ENCODE measurements at regions not wholly inside any gene's neighbourhood (a gene's known extent, or its start where the extent isn't known, plus 50 kb on each side); places are given as distances from the start of the nearest gene placed in this dataset.

DNA sequence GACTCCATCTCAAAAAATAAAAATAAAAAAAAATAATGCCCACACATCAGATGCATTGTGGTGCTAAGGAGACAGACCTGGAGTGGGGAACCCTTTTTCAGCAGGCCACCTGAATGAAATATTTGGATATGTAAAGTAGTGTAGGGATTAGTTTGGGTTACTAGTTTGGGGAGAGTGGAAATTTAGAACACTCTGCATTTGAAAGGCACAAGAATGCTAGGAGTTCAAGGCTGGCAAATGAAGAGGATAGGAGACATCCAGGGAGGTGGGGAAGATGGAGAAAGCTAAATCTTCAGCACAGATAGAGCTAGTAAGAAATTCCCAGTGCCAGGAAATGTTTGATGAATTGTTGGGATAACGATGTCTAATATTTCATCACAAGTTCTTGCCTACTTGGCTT is 298.3 kb upstream of the ERCC4 start:
- H3K4me3 ChIP-seq (replicated peaks in 1 of 3; ENCODE audit: insufficient read depth in 1 of 3, low read depth in 2 of 3, low read length in 3 of 3) = no peak overlapping the region
- H3K27ac ChIP-seq (ENCODE audit: extremely low read length, insufficient read depth, low read length) = no peak overlapping the region
- no peak overlapping the region for H2AFZ ChIP-seq (ENCODE audit: low read length)
- FAIRE-seq = no peak
- intact Hi-C loops (cut with micrococcal nuclease; ENCODE audit: unreplicated experiment) = no loop called here
- CTCF ChIA-PET (ENCODE audit: low intra/inter-chr PET ratio, low total read pairs) = no interaction called here
- POLR2A ChIA-PET = no interaction called here
- peaks cover 0 to 2% of the 10 kb centered on the region in 2 experiments; a peak in 1 of 5 replicates for H3K27me3 ChIP-seq (ENCODE audit: control insufficient read depth in 1 of 2, insufficient read depth in 2 of 2, low read length in 2 of 2)
- no peaks in the 10 kb centered on the region for H3K9me3 ChIP-seq (ENCODE audit: low read length)
- no peaks in the 10 kb centered on the region for H3K79me2 ChIP-seq (ENCODE audit: insufficient read depth, low read length)
- BruUV-seq (replicated peaks) = no TSS peak
- in situ Hi-C loops (cut with HindIII; ENCODE audit: extremely low pct_ligation_motif_present, low pct_unique_long_range_greater_than_20kb) = no loop called here
- no peaks in the 10 kb centered on the region for H4K20me1 ChIP-seq (ENCODE audit: insufficient read depth, low read length)
- TF ChIP-seq ATAD3A (CRISPR knock-in tag; IDR thresholded peaks at IDR 0.05) = no peak
- TF ChIP-seq HNRNPH1 (optimal IDR thresholded peaks at IDR 0.05; ENCODE audit: low read depth, low read length) = no peak
- TF ChIP-seq ZNF12 (CRISPR knock-in tag; IDR thresholded peaks at IDR 0.05) = no peak
- TF ChIP-seq ZNF430 (CRISPR knock-in tag; IDR thresholded peaks at IDR 0.05) = no peak
- TF ChIP-seq NR2C2 (CRISPR knock-in tag; IDR thresholded peaks at IDR 0.05; ENCODE audit: borderline replicate concordance) = no peak
- TF ChIP-seq, protein P1, sequence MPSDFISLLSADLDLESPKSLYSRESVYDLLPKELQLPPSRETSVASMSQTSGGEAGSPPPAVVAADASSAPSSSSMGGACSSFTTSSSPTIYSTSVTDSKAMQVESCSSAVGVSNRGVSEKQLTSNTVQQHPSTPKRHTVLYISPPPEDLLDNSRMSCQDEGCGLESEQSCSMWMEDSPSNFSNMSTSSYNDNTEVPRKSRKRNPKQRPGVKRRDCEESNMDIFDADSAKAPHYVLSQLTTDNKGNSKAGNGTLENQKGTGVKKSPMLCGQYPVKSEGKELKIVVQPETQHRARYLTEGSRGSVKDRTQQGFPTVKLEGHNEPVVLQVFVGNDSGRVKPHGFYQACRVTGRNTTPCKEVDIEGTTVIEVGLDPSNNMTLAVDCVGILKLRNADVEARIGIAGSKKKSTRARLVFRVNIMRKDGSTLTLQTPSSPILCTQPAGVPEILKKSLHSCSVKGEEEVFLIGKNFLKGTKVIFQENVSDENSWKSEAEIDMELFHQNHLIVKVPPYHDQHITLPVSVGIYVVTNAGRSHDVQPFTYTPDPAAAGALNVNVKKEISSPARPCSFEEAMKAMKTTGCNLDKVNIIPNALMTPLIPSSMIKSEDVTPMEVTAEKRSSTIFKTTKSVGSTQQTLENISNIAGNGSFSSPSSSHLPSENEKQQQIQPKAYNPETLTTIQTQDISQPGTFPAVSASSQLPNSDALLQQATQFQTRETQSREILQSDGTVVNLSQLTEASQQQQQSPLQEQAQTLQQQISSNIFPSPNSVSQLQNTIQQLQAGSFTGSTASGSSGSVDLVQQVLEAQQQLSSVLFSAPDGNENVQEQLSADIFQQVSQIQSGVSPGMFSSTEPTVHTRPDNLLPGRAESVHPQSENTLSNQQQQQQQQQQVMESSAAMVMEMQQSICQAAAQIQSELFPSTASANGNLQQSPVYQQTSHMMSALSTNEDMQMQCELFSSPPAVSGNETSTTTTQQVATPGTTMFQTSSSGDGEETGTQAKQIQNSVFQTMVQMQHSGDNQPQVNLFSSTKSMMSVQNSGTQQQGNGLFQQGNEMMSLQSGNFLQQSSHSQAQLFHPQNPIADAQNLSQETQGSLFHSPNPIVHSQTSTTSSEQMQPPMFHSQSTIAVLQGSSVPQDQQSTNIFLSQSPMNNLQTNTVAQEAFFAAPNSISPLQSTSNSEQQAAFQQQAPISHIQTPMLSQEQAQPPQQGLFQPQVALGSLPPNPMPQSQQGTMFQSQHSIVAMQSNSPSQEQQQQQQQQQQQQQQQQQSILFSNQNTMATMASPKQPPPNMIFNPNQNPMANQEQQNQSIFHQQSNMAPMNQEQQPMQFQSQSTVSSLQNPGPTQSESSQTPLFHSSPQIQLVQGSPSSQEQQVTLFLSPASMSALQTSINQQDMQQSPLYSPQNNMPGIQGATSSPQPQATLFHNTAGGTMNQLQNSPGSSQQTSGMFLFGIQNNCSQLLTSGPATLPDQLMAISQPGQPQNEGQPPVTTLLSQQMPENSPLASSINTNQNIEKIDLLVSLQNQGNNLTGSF (CRISPR knock-in tag; IDR thresholded peaks at IDR 0.05) = no peak
- no peak for TF ChIP-seq ARNT2 (CRISPR knock-in tag; IDR thresholded peaks at IDR 0.05; ENCODE audit: low read depth)
- TF ChIP-seq, protein P2, sequence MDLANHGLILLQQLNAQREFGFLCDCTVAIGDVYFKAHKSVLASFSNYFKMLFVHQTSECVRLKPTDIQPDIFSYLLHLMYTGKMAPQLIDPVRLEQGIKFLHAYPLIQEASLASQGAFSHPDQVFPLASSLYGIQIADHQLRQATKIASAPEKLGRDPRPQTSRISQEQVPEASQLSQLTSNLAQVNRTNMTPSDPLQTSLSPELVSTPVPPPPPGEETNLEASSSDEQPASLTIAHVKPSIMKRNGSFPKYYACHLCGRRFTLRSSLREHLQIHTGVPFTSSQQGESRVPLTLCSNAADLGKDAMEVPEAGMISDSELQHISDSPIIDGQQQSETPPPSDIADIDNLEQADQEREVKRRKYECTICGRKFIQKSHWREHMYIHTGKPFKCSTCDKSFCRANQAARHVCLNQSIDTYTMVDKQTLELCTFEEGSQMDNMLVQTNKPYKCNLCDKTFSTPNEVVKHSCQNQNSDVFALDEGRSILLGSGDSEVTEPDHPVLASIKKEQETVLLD (CRISPR knock-in tag; IDR thresholded peaks at IDR 0.05; ENCODE audit: low read depth) = no peak
- H3K4me1 ChIP-seq (ENCODE audit: insufficient read depth, low read length) = no peaks in the 10 kb centered on the region
- ATAC-seq = no peak
- no peak overlapping the region for H3K4me2 ChIP-seq (ENCODE audit: low read depth, low read length)
- no peak for DNase-seq (ENCODE audit: low spot score)
- 3% methylated on average over 1 of the region's 1 CpG for WGBS (ENCODE audit: low lambda C conversion rate)
- H3K9ac ChIP-seq (ENCODE audit: insufficient read depth, low read depth, low read length) = no peak overlapping the region
- no peaks in the 10 kb centered on the region for H3K36me3 ChIP-seq (replicated peaks in 1 of 2; ENCODE audit: control insufficient read depth in 1 of 2, insufficient read depth in 2 of 2, low read length in 2 of 2)
